GM12878 (cell line): ENCODE measurements at regions not wholly inside any gene's neighbourhood (a gene's known extent, or its start where the extent isn't known, plus 50 kb on each side); places are given as distances from the start of the nearest gene placed in this dataset.

Source experiments
- ATAC-seq: fragments of 200-7000 bp; cut with Tn5 transposase; 3 replicates; pipeline ENCODE4 v1.9.1; 2020; ENCODE audit warnings: mild to moderate bottlenecking, moderate library complexity
- BruUV-seq: library from RNA; stranded (reverse); fragments of 400-500 nt; replicated peaks from 2 replicates; lab custom pipeline; 2021; lab: Mats Ljungman, UMichigan
- CTCF ChIA-PET: fragments of 300-600 bp; sonication (Branson Sonifier 250); formaldehyde crosslinking; extraction: SDS; loops from one replicate; lab custom pipeline; 2021; ENCODE audit warnings: inconsistent platforms; lab: Yijun Ruan, JAX
- POLR2A ChIA-PET: fragments of 350-600 bp; formaldehyde crosslinking; extraction: SDS; loops from one replicate; lab custom pipeline; 2021; ENCODE audit warnings: inconsistent platforms; lab: Charles Lee
- RAD21 ChIA-PET: fragments of 300-600 bp; sonication (Branson Sonifier 250); formaldehyde crosslinking; loops from one replicate; lab custom pipeline; 2023; ENCODE audit warnings: antibody characterized with exemption; ENCODE audit not compliant: unreplicated experiment; lab: Charles Lee
- SMC1A ChIA-PET: fragments of 300-600 bp; sonication (Branson Sonifier 250); formaldehyde crosslinking; loops from one replicate; lab custom pipeline; 2023; ENCODE audit not compliant: unreplicated experiment, uncharacterized antibody; lab: Charles Lee
- DNase-seq: peaks from one replicate; pipeline ENCODE4 v3.0.0-alpha.2; 2011; ENCODE audit warnings: low read depth, low spot score
- FAIRE-seq: peaks from 3 replicates; lab custom pipeline; 2011; peaks lifted over from hg19 to GRCh38; lab: Jason Lieb, UNC
- H2AFZ ChIP-seq: 2 replicates; pipeline ENCODE4 v1.6.0; 2011; ENCODE audit warnings: low read depth, low read length, control low read depth; ENCODE audit not compliant: control insufficient read depth
- H3K27ac ChIP-seq: 2 replicates; pipeline ENCODE4 v1.5.1; 2011; ENCODE audit warnings: control low read depth; ENCODE audit not compliant: control insufficient read depth, insufficient read depth
- H3K27me3 ChIP-seq, 2 experiments: replicated peaks in 1 of 2; 2 replicates each; pipeline versions ENCODE4 v1.6.0 to v1.6.1; 2011; ENCODE audit warnings: low read length in 1 of 2; ENCODE audit not compliant: control insufficient read depth in 2 of 2, insufficient read depth in 2 of 2
- H3K36me3 ChIP-seq, 2 experiments: 2 replicates each; pipeline ENCODE4 v1.5.1; 2011; ENCODE audit warnings: low read length in 1 of 2; ENCODE audit not compliant: control insufficient read depth in 2 of 2, insufficient read depth in 2 of 2
- H3K4me1 ChIP-seq: 2 replicates; pipeline ENCODE4 v1.6.1; 2011; ENCODE audit warnings: mild to moderate bottlenecking, low read length, moderate library complexity, mixed read lengths; ENCODE audit not compliant: control insufficient read depth, insufficient read depth
- H3K4me2 ChIP-seq: 2 replicates; pipeline ENCODE4 v1.6.0; 2011; ENCODE audit warnings: control low read depth; ENCODE audit not compliant: control insufficient read depth, insufficient read depth
- H3K4me3 ChIP-seq: fragments of 200-600 bp; sonication (generic); 2 replicates; pipeline ENCODE4 v1.5.1; 2016
- H3K79me2 ChIP-seq: 2 replicates; pipeline ENCODE4 v1.6.0; 2011; ENCODE audit warnings: low read length; ENCODE audit not compliant: control insufficient read depth, insufficient read depth
- H3K9ac ChIP-seq: 2 replicates; pipeline ENCODE4 v1.8.0; 2011; ENCODE audit warnings: low read length, control low read depth, mixed read lengths; ENCODE audit not compliant: control insufficient read depth, insufficient read depth
- H3K9me3 ChIP-seq: replicated peaks from 3 replicates; pipeline ENCODE4 v1.5.1; 2011; ENCODE audit warnings: mild to moderate bottlenecking, low read length; ENCODE audit not compliant: control insufficient read depth, insufficient read depth
- H4K20me1 ChIP-seq: 2 replicates; pipeline ENCODE4 v1.6.0; 2011; ENCODE audit not compliant: control insufficient read depth, insufficient read depth
- ASH2L ChIP-seq: fragments of 300-600, 200-600 bp; sonication (generic); IDR thresholded peaks from 2 replicates; pipeline ENCODE4 v1.6.1; 2017; ENCODE audit warnings: low read depth, mild to moderate bottlenecking, borderline replicate concordance
- BHLHE40 ChIP-seq, 2 experiments: fragments of 450-650 bp in 1 of 2; IDR thresholded peaks; 2 replicates each; pipeline ENCODE4 v1.6.1; 2011 to 2017; ENCODE audit warnings: low read depth in 2 of 2, borderline replicate concordance in 1 of 2, improper control_type of control experiment in 1 of 2, low read length in 1 of 2, mild to moderate bottlenecking in 1 of 2
- CBX5 ChIP-seq: sonication (generic); IDR thresholded peaks from 2 replicates; pipeline ENCODE4 v1.6.1; 2016; ENCODE audit warnings: low read depth, moderate library complexity, mild to moderate bottlenecking, inconsistent platforms
- HCFC1 ChIP-seq: fragments of 150-350 bp; IDR thresholded peaks from 2 replicates; pipeline ENCODE4 v1.6.1; 2014; ENCODE audit warnings: low read length
- HDAC2 ChIP-seq: fragments of 200-600 bp; sonication (generic); IDR thresholded peaks from 2 replicates; pipeline ENCODE4 v1.6.1; 2017
- HDGF ChIP-seq: fragments of 450-650 bp; IDR thresholded peaks from 2 replicates; pipeline ENCODE4 v1.6.1; 2016; ENCODE audit warnings: antibody characterized with exemption
- MEF2B ChIP-seq: fragments of 450-650 bp; IDR thresholded peaks from 2 replicates; pipeline ENCODE4 v1.6.1; 2018; ENCODE audit warnings: mild to moderate bottlenecking, moderate library complexity; ENCODE audit not compliant: partially characterized antibody, poor library complexity, severe bottlenecking
- NR2C2 ChIP-seq: IDR thresholded peaks from 2 replicates; pipeline ENCODE4 v1.6.1; 2011; ENCODE audit warnings: borderline replicate concordance, low read depth; ENCODE audit not compliant: control insufficient read depth, insufficient read length
- PML ChIP-seq: IDR thresholded peaks from 2 replicates; pipeline ENCODE4 v1.6.1; 2012; ENCODE audit warnings: low read length, inconsistent platforms
- STAT1 ChIP-seq: fragments of 450-650 bp; conservative IDR thresholded peaks from 2 replicates; pipeline ENCODE4 v1.6.1; 2014; ENCODE audit warnings: antibody characterized with exemption, mild to moderate bottlenecking
- TCF3 ChIP-seq: IDR thresholded peaks from 2 replicates; pipeline ENCODE4 v1.6.1; 2012; ENCODE audit warnings: low read depth, mild to moderate bottlenecking, low read length, borderline replicate concordance; ENCODE audit not compliant: insufficient read depth
- ZNF217 ChIP-seq: fragments of 450-650 bp; IDR thresholded peaks from 2 replicates; pipeline ENCODE4 v1.6.1; 2017; ENCODE audit warnings: antibody characterized with exemption, mild to moderate bottlenecking
- ZNF622 ChIP-seq: fragments of 450-650 bp; IDR thresholded peaks from 2 replicates; pipeline ENCODE4 v1.6.1; 2017; ENCODE audit warnings: mild to moderate bottlenecking, inconsistent platforms
- WGBS: methylation state at CpG from one replicate; pipeline ENCODE4 v1.1.6; 2016; ENCODE audit warnings: low lambda C conversion rate; ENCODE audit not compliant: insufficient replicate concordance, insufficient coverage; ENCODE audit errors: missing lambda C conversion rate; 5-methylcytosine and 5-hydroxymethylcytosine counted together
- in situ Hi-C: fragments of 300-500 bp; cut with MboI; formaldehyde crosslinking; loops from 9 replicates; pipeline ENCODE4 v1.14.3; 2018; ENCODE audit warnings: mixed read lengths
- intact Hi-C: fragments of 100-400 bp; cut with micrococcal nuclease; formaldehyde crosslinking; loops from one replicate; pipeline ENCODE4 v1.14.2; 2022; ENCODE audit not compliant: unreplicated experiment
- TF ChIP-seq, protein P1 (sequence below): fragments of 450-650 bp; IDR thresholded peaks from 2 replicates; pipeline ENCODE4 v1.6.1; 2018; ENCODE audit warnings: borderline replicate concordance, mild to moderate bottlenecking; ENCODE audit not compliant: partially characterized antibody

- DNase-seq, result no peak
- ATAC-seq, result no peak
- FAIRE-seq, result no peak
Measured at GRCh38 chr16:51002881-51003490, 148.1 kb downstream of the SALL1 start.

DNA sequence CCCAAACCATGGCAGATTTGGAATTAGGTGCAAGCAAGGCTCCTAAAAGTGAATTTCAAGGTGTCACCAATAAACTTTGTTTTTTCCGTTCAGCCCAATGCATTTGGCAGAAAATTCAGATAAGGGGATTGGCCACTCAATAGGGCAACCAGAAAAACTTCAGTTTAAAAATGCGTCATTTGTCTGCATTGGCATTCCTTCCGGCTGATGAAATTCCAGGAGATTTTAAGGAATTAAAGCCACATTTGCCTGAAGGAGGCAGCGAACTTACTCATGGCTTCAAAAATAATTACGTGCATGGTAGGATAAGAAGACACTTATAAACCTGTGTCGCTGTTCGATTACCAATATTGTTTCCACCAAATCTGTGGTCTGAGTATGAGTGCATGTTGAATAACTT lies 151.9 kb downstream of the SALL1 start:
- TF ChIP-seq HDGF (no peak), TCF3 (no peak), PML (no peak), ZNF622 (no peak), MEF2B (no peak), CBX5 (no peak), ZNF217 (no peak), NR2C2 (no peak), STAT1 (no peak), HDAC2 (no peak), ASH2L (no peak), HCFC1 (no peak)
- intact Hi-C loops (no loop called here), in situ Hi-C loops (no loop called here)
- WGBS, result 53% methylated on average over 7 of the region's 7 CpGs
- H4K20me1 ChIP-seq, result no peaks in the 10 kb centered on the region
- no peak overlapping the region for H3K9ac ChIP-seq
- H3K9me3 ChIP-seq, result no peaks in the 10 kb centered on the region
- H2AFZ ChIP-seq, result no peak overlapping the region
- DNase-seq (no peak), ATAC-seq (no peak), FAIRE-seq (no peak)
- H3K4me3 ChIP-seq, result no peak overlapping the region
- no peaks in the 10 kb centered on the region for H3K27me3 ChIP-seq
- no peak overlapping the region for H3K27ac ChIP-seq
- ChIA-PET POLR2A (no interaction called here), SMC1A (no interaction called here), CTCF (no interaction called here), RAD21 (no interaction called here)
- BruUV-seq, result no TSS peak
- no peak overlapping the region for H3K4me2 ChIP-seq
- no peaks in the 10 kb centered on the region for H3K79me2 ChIP-seq
- H3K36me3 ChIP-seq, result no peaks in the 10 kb centered on the region
- H3K4me1 ChIP-seq, result no peaks in the 10 kb centered on the region

More at GRCh38 chr16:51002881-51003490, 148.1 kb downstream of the SALL1 start:
- intact Hi-C loops (no loop called here), in situ Hi-C loops (no loop called here)
- CTCF ChIA-PET, result no interaction called here
- H3K79me2 ChIP-seq, result no peaks in the 10 kb centered on the region
- H2AFZ ChIP-seq, result no peak overlapping the region
- BruUV-seq, result no TSS peak
- no peak overlapping the region for H3K9ac ChIP-seq
- no peaks in the 10 kb centered on the region for H4K20me1 ChIP-seq
- POLR2A ChIA-PET, result no interaction called here
- 27% methylated on average over 7 of the region's 7 CpGs for WGBS
- no peaks in the 10 kb centered on the region for H3K27me3 ChIP-seq
- H3K27ac ChIP-seq, result no peak overlapping the region
- H3K36me3 ChIP-seq, result no peaks in the 10 kb centered on the region
- H3K4me1 ChIP-seq, result no peaks in the 10 kb centered on the region
- no peak overlapping the region for H3K4me2 ChIP-seq
- SMC1A ChIA-PET, result no interaction called here
- RAD21 ChIA-PET, result no interaction called here
- TF ChIP-seq BHLHE40 (IDR thresholded peaks at IDR 0.05; ENCODE audit: borderline replicate concordance in 1 of 2, low read depth in 2 of 2, low read length in 1 of 2), result peak in 1 of 2 experiments; percentile 55; a peak in 2 of 4 replicates
- TF ChIP-seq, protein P1, sequence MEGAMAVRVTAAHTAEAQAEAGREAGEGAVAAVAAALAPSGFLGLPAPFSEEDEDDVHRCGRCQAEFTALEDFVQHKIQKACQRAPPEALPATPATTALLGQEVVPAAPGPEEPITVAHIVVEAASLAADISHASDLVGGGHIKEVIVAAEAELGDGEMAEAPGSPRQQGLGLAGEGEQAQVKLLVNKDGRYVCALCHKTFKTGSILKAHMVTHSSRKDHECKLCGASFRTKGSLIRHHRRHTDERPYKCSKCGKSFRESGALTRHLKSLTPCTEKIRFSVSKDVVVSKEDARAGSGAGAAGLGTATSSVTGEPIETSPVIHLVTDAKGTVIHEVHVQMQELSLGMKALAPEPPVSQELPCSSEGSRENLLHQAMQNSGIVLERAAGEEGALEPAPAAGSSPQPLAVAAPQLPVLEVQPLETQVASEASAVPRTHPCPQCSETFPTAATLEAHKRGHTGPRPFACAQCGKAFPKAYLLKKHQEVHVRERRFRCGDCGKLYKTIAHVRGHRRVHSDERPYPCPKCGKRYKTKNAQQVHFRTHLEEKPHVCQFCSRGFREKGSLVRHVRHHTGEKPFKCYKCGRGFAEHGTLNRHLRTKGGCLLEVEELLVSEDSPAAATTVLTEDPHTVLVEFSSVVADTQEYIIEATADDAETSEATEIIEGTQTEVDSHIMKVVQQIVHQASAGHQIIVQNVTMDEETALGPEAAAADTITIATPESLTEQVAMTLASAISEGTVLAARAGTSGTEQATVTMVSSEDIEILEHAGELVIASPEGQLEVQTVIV, result no peak
- H3K9me3 ChIP-seq, result no peaks in the 10 kb centered on the region
- no peak overlapping the region for H3K4me3 ChIP-seq
